ENCODE measurements at regions not wholly inside any gene's neighbourhood (a gene's known extent, or its start where the extent isn't known, plus 50 kb on each side); places are given as distances from the start of the nearest gene placed in this dataset.

DNA sequence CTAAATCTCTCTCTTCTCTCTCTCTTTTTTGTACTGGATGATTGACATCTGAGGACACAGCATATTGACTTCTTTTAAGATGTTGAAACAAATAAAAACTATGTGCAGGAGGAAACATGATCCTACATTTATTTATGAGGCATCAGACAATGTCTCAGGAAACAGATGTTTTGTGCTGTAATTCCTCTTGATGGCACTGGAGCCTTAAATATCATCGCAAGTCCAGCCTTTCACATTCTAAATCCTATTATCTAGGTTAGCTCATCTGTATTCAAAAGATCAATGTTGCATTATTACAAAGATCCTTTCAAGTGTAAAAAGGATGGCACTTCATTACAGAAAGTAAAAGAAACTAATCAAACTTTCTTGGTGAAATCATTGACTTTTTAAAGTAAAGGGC is 63.9 kb downstream of the MAT2B start:
- Histone ChIP-seq H3K27ac (no peak overlapping the region), H3K27me3 (peaks cover 28 to 35% (median 29%) of the 10 kb centered on the region in 3 donors), H3K4me3 (no peak overlapping the region), H3K36me3 (no peaks in the 10 kb centered on the region), H3K4me1 (peaks cover 9 to 12% of the 10 kb centered on the region in 2 donors), H3K9me3 (no peaks in the 10 kb centered on the region)
- DNase-seq (no peak), ATAC-seq (no peak)
- TF ChIP-seq POLR2A (IDR thresholded peaks at IDR 0.05) = no peak
- TF ChIP-seq, protein P1, sequence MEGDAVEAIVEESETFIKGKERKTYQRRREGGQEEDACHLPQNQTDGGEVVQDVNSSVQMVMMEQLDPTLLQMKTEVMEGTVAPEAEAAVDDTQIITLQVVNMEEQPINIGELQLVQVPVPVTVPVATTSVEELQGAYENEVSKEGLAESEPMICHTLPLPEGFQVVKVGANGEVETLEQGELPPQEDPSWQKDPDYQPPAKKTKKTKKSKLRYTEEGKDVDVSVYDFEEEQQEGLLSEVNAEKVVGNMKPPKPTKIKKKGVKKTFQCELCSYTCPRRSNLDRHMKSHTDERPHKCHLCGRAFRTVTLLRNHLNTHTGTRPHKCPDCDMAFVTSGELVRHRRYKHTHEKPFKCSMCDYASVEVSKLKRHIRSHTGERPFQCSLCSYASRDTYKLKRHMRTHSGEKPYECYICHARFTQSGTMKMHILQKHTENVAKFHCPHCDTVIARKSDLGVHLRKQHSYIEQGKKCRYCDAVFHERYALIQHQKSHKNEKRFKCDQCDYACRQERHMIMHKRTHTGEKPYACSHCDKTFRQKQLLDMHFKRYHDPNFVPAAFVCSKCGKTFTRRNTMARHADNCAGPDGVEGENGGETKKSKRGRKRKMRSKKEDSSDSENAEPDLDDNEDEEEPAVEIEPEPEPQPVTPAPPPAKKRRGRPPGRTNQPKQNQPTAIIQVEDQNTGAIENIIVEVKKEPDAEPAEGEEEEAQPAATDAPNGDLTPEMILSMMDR (IDR thresholded peaks at IDR 0.05 in 4 of 5, conservative IDR thresholded peaks at IDR 0.05 in 1 of 5) = no peak
- in situ Hi-C loops (cut with MboI; ENCODE audit: low sequenced_read_pairs in 4 of 4) (loop anchor here (10.0 to 25.0 kb wide), 3 partner anchors 936 to 1643 kb away; no protein-coding TSS in a partner anchor), intact Hi-C loops (cut with DNase I; ENCODE audit: low total_unique reads) (no loop called here)

DNA sequence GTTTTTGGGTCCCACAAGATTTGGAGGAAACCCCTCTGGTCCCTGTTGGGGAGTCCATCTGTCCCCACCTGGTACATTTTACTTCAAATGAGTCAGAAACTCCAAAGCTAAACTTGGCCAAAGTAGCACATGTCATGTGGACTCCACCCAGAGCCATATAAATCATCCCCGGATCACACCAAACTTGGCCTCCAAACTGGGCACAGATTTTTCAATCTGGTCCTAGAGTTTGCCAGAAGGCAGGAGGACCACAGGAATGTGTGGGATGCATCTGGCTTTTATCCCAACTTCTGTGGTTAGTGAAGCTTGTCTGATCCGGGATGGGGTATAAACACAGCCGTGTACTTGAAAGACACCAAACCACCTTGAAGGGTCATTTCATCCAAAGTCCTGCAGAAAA is 66.3 kb downstream of the MAT2B start:
- Histone ChIP-seq H3K4me1 (no peaks in the 10 kb centered on the region), H3K27ac (no peak overlapping the region), H3K36me3 (no peaks in the 10 kb centered on the region), H3K4me3 (no peak overlapping the region), H3K9me3 (no peaks in the 10 kb centered on the region), H3K27me3 (peaks cover 12 to 14% (median 13%) of the 10 kb centered on the region in 3 donors)
- intact Hi-C loops (cut with DNase I; ENCODE audit: low total_unique reads) = no loop called here
- ATAC-seq (no peak), DNase-seq (no peak)
- no peak for TF ChIP-seq POLR2A (IDR thresholded peaks at IDR 0.05)
- TF ChIP-seq, protein P1 (IDR thresholded peaks at IDR 0.05 in 4 of 5, conservative IDR thresholded peaks at IDR 0.05 in 1 of 5) = no peak
- in situ Hi-C loops (cut with MboI; ENCODE audit: low sequenced_read_pairs in 4 of 4) = loop anchor here (25.0 kb wide), 2 partner anchors 941 to 1641 kb away; no protein-coding TSS in a partner anchor

DNA sequence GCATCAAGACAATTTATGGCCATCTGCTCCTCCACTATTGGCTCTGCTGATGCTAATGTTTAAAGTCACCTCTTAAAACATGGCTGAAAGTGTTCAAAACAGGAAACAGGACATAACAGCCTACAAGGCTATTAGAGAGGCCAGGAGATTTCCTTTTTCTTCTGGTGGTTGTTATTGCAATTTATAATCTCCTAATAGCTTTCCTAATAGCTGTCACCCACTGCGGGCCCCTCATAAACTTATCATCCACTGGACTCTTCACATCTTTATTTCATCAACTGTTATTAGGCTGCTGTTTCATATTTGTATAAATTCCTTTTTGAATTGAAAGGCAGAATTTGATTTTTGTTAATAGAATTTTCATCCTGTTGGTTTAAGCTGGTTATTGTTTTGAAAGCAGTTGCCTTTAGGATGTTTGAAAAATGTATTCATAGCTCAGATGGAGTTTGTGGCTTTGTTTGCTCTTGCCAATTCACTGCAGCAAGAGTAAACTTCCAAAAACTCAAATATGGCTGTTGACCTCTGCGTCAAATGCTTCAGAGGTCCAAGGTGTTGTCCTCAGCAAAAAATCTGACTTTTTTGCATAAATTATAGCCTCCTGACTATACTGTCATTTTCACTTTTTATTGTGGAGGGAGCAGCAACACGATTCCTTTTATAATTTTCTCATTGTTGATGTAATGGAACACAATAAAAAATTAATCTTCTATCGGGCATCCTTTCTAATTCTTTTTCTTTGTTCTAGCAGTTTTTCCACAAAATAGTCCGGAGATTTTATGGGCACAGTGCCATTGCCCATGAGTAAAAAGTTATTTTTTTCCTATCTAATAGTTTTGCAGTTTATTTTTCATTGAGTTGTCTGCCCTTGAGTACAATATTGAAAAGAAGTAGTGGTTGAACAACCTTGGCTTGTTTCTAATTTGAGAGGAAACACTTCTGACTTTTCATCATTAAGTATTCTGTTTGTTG is 69.3 kb downstream of the MAT2B start:
- H3K27me3 ChIP-seq = peaks cover 2 to 5% (median 4%) of the 10 kb centered on the region in 3 donors
- intact Hi-C loops (cut with DNase I; ENCODE audit: low total_unique reads) = no loop called here
- ATAC-seq (no peak), DNase-seq (no peak)
- in situ Hi-C loops (cut with MboI; ENCODE audit: low sequenced_read_pairs in 4 of 4) = loop anchor here (25.0 kb wide), 2 partner anchors 938 to 1638 kb away; no protein-coding TSS in a partner anchor
- H3K4me3 ChIP-seq = no peak overlapping the region
- TF ChIP-seq, protein P1 (IDR thresholded peaks at IDR 0.05 in 4 of 5, conservative IDR thresholded peaks at IDR 0.05 in 1 of 5) = no peak
- TF ChIP-seq POLR2A (IDR thresholded peaks at IDR 0.05) = no peak
- no peaks in the 10 kb centered on the region for H3K36me3 ChIP-seq
- no peaks in the 10 kb centered on the region for H3K9me3 ChIP-seq
- no peak overlapping the region for H3K27ac ChIP-seq
- no peaks in the 10 kb centered on the region for H3K4me1 ChIP-seq

DNA sequence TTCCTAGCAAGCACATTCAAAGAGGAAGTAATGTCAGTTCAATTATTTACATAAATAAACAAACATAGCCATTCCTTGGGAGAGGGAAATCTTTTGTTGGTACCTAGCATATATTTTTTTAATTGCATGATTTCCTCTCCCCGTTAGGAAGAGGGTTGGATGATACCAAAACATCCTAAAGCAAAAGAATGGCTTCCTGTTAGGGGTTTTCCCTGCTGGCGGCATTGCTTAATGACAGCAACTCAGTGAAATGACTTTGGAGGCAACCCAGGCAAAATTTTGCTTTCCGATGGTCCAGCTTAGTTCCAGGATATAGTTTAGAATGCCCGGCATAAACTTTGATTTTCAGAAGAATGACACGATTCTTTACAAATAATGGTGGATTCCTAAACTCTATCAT is 73.2 kb downstream of the MAT2B start:
- intact Hi-C loops (cut with DNase I; ENCODE audit: low total_unique reads) (no loop called here), in situ Hi-C loops (cut with MboI; ENCODE audit: low sequenced_read_pairs in 4 of 4) (loop anchor here in 1 of 4 donors (25.0 kb wide), 1 partner anchor 1634 kb away; no protein-coding TSS in a partner anchor)
- H3K36me3 ChIP-seq = no peaks in the 10 kb centered on the region
- no peaks in the 10 kb centered on the region for H3K4me1 ChIP-seq
- H3K27me3 ChIP-seq = no peaks in the 10 kb centered on the region
- ATAC-seq = no peak
- H3K27ac ChIP-seq = no peak overlapping the region
- TF ChIP-seq POLR2A (IDR thresholded peaks at IDR 0.05) = no peak
- TF ChIP-seq, protein P1 (IDR thresholded peaks at IDR 0.05 in 4 of 5, conservative IDR thresholded peaks at IDR 0.05 in 1 of 5) = no peak
- DNase-seq = no peak
- H3K4me3 ChIP-seq = no peak overlapping the region
- H3K9me3 ChIP-seq = no peaks in the 10 kb centered on the region

All from gastrocnemius medialis (tissue), 4 donors.